ENCODE measurements at regions not wholly inside any gene's neighbourhood (a gene's known extent, or its start where the extent isn't known, plus 50 kb on each side); places are given as distances from the start of the nearest gene placed in this dataset.

- H4K20me1 ChIP-seq (ENCODE audit: control insufficient read depth, insufficient read depth, low read length, poor library complexity, severe bottlenecking) = no peaks in the 10 kb centered on the region
- H3K36me3 ChIP-seq (replicated peaks in 1 of 2; ENCODE audit: control extremely low read depth in 1 of 2, control insufficient read depth in 1 of 2, extremely low read depth in 1 of 2, insufficient read depth in 2 of 2, low read length in 1 of 2) = peaks cover 28 to 79% of the 10 kb centered on the region in 2 experiments
- intact Hi-C loops (cut with micrococcal nuclease) = loop anchor here (5.0 kb wide), 1 partner anchor 33 kb away; no protein-coding TSS in a partner anchor
- no peak overlapping the region for H3K27ac ChIP-seq (ENCODE audit: low read length in 2 of 2)
- H2AFZ ChIP-seq (ENCODE audit: insufficient read depth, low read depth, low read length, poor library complexity, severe bottlenecking) = no peak overlapping the region
- ATAC-seq (ENCODE audit: low read depth) (no peak), DNase-seq (no peak)
- no peaks in the 10 kb centered on the region for H3K79me2 ChIP-seq (ENCODE audit: control insufficient read depth, insufficient read depth, low read length)
- H3K9me3 Mint-ChIP-seq (ENCODE audit: insufficient read depth) = no peaks in the 10 kb centered on the region
- no peak overlapping the region for H3K9ac ChIP-seq (ENCODE audit: low read length)
- no peak for TF ChIP-seq EZH2 (IDR thresholded peaks at IDR 0.05; ENCODE audit: borderline replicate concordance, insufficient read depth, low read depth, low read length, poor library complexity, severe bottlenecking)
- no peak for TF ChIP-seq CTCF (IDR thresholded peaks at IDR 0.05)
- CTCF ChIA-PET = no interaction called here
- no peak overlapping the region for H3K4me3 ChIP-seq (ENCODE audit: control extremely low read depth in 1 of 5, extremely low read depth in 1 of 5, insufficient read depth in 1 of 5, low read depth in 2 of 5, low read length in 4 of 5)
- H3K4me1 Mint-ChIP-seq = no peaks in the 10 kb centered on the region
- no peak overlapping the region for H3K27ac Mint-ChIP-seq
- no peaks in the 10 kb centered on the region for H3K4me1 ChIP-seq (ENCODE audit: control insufficient read depth in 2 of 2, insufficient read depth in 2 of 2, low read length in 2 of 2)
- no peaks in the 10 kb centered on the region for H3K27me3 ChIP-seq (replicated peaks in 1 of 4; ENCODE audit: control extremely low read depth in 1 of 4, control insufficient read depth in 3 of 4, insufficient read depth in 4 of 4, low read length in 3 of 4)
- POLR2A ChIA-PET = no interaction called here
- no peaks in the 10 kb centered on the region for H3K9me3 ChIP-seq (ENCODE audit: control extremely low read depth in 1 of 3, control insufficient read depth in 2 of 3, insufficient read depth in 1 of 3, low read length in 2 of 3)
- H3K27me3 Mint-ChIP-seq = no peaks in the 10 kb centered on the region
- no peak overlapping the region for H3K4me3 Mint-ChIP-seq
- no peak overlapping the region for H3K4me2 ChIP-seq (replicated peaks; ENCODE audit: low read depth, low read length, poor library complexity, severe bottlenecking)
- WGBS (ENCODE audit: insufficient coverage) = no CpG with 5 or more reads among the region's 1 CpG
Observed at GRCh38 chr6:144555066-144555465, 269.9 kb downstream of the UTRN start.

- Histone ChIP-seq H3K27me3 (replicated peaks in 1 of 4; ENCODE audit: control extremely low read depth in 1 of 4, control insufficient read depth in 3 of 4, insufficient read depth in 4 of 4, low read length in 3 of 4) (no peaks in the 10 kb centered on the region), H2AFZ (ENCODE audit: insufficient read depth, low read depth, low read length, poor library complexity, severe bottlenecking) (no peak overlapping the region), H3K9me3 (ENCODE audit: control extremely low read depth in 1 of 3, control insufficient read depth in 2 of 3, insufficient read depth in 1 of 3, low read length in 2 of 3) (peaks cover 0 to 2% (median 0%) of the 10 kb centered on the region in 3 donors), H3K4me2 (replicated peaks; ENCODE audit: low read depth, low read length, poor library complexity, severe bottlenecking) (no peak overlapping the region), H3K4me3 (ENCODE audit: control extremely low read depth in 1 of 5, extremely low read depth in 1 of 5, insufficient read depth in 1 of 5, low read depth in 2 of 5, low read length in 4 of 5) (no peak overlapping the region), H3K4me1 (ENCODE audit: control insufficient read depth in 2 of 2, insufficient read depth in 2 of 2, low read length in 2 of 2) (no peaks in the 10 kb centered on the region), H3K36me3 (replicated peaks in 1 of 2; ENCODE audit: control extremely low read depth in 1 of 2, control insufficient read depth in 1 of 2, extremely low read depth in 1 of 2, insufficient read depth in 2 of 2, low read length in 1 of 2) (peaks cover 15 to 78% of the 10 kb centered on the region in 2 experiments), H4K20me1 (ENCODE audit: control insufficient read depth, insufficient read depth, low read length, poor library complexity, severe bottlenecking) (peaks cover 5% of the 10 kb centered on the region), H3K27ac (ENCODE audit: low read length in 2 of 2) (no peak overlapping the region), H3K9ac (ENCODE audit: low read length) (no peak overlapping the region), H3K79me2 (ENCODE audit: control insufficient read depth, insufficient read depth, low read length) (no peaks in the 10 kb centered on the region)
- Mint-ChIP-seq H3K27me3 (no peaks in the 10 kb centered on the region), H3K4me3 (no peak overlapping the region), H3K9me3 (ENCODE audit: insufficient read depth) (no peaks in the 10 kb centered on the region), H3K4me1 (no peaks in the 10 kb centered on the region), H3K27ac (no peak overlapping the region)
- ChIA-PET CTCF (interaction anchor here (0.5 kb wide), 1 partner anchor 144 kb away, joined by 3 read pairs; no protein-coding TSS in a partner anchor), POLR2A (no interaction called here)
- intact Hi-C loops (cut with micrococcal nuclease) = loop anchor here (5.0 kb wide), 1 partner anchor 38 kb away; no protein-coding TSS in a partner anchor
- WGBS (ENCODE audit: insufficient coverage) = no CpG with 5 or more reads among the region's 8 CpGs
- TF ChIP-seq EZH2 (IDR thresholded peaks at IDR 0.05; ENCODE audit: borderline replicate concordance, insufficient read depth, low read depth, low read length, poor library complexity, severe bottlenecking) (no peak), CTCF (IDR thresholded peaks at IDR 0.05) (no peak)
- ATAC-seq (ENCODE audit: low read depth) = no peak
- DNase-seq = no peak
Observed at GRCh38 chr6:144559865-144560593, 274.9 kb downstream of the UTRN start.
